ENCODE measurements at regions not wholly inside any gene's neighbourhood (a gene's known extent, or its start where the extent isn't known, plus 50 kb on each side); places are given as distances from the start of the nearest gene placed in this dataset.
A peak's percentile ranks its signal among the peaks of the same experiment; 100 is the strongest.

DNA sequence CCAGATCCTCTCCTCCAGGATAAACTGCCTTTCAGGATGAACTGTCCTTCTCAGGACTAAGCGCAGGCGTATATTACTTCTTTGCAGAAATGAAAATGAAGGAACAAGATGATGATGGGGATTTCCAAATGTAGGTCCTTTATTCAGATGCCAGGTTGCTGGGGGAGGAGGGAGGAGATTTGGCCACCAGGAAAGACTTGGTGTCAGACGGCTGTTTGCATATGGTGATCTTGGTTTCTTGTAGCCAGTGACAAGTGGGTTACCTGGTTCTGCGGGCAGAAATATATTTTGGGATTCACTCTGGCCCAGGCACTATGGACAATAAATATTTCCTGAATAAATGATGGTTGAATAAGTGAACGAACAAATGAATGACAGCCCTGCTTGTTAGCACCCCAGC is 243.4 kb downstream of the MIAT start:
- H3K27ac ChIP-seq (ENCODE audit: low read depth in 2 of 2, low read length in 2 of 2), result no peak overlapping the region
- no peak for DNase-seq
- no peak for TF ChIP-seq CTCF (IDR thresholded peaks at IDR 0.05; ENCODE audit: borderline replicate concordance, extremely low read depth, insufficient read depth)
- H3K9me3 ChIP-seq (ENCODE audit: control insufficient read depth in 2 of 3, insufficient read depth in 1 of 3, low read length in 3 of 3), result peaks cover 0 to 4% (median 0%) of the 10 kb centered on the region in 3 donors
- H3K4me3 ChIP-seq (ENCODE audit: low read length in 3 of 3), result no peak overlapping the region
- H3K36me3 ChIP-seq (ENCODE audit: control insufficient read depth in 2 of 3, insufficient read depth in 3 of 3, low read length in 3 of 3), result no peaks in the 10 kb centered on the region
- FAIRE-seq, result no peak
- intact Hi-C loops (cut with DNase I), result no loop called here
- H3K27me3 ChIP-seq (ENCODE audit: control insufficient read depth, insufficient read depth, low read length), result peaks cover 3% of the 10 kb centered on the region
- no peak overlapping the region for H3K9ac ChIP-seq (ENCODE audit: low read length in 3 of 3)
- peaks cover 0 to 3% (median 0%) of the 10 kb centered on the region in 3 donors for H3K4me1 ChIP-seq (ENCODE audit: control insufficient read depth in 2 of 3, insufficient read depth in 2 of 3, low read depth in 1 of 3, low read length in 3 of 3)

- DNase-seq, result peak in 1 of 5 donors; percentile 67
- H3K27ac ChIP-seq (ENCODE audit: low read depth in 2 of 2, low read length in 2 of 2), result no peak overlapping the region
- H3K4me1 ChIP-seq (ENCODE audit: control insufficient read depth in 2 of 3, insufficient read depth in 2 of 3, low read depth in 1 of 3, low read length in 3 of 3), result peaks cover 0 to 3% (median 0%) of the 10 kb centered on the region in 3 donors
- FAIRE-seq, result no peak
- peaks cover 0 to 4% (median 0%) of the 10 kb centered on the region in 3 donors for H3K9me3 ChIP-seq (ENCODE audit: control insufficient read depth in 2 of 3, insufficient read depth in 1 of 3, low read length in 3 of 3)
- intact Hi-C loops (cut with DNase I), result no loop called here
- peaks cover 3% of the 10 kb centered on the region for H3K27me3 ChIP-seq (ENCODE audit: control insufficient read depth, insufficient read depth, low read length)
- no peak overlapping the region for H3K4me3 ChIP-seq (ENCODE audit: low read length in 3 of 3)
- no peak for TF ChIP-seq CTCF (IDR thresholded peaks at IDR 0.05; ENCODE audit: borderline replicate concordance, extremely low read depth, insufficient read depth)
- H3K9ac ChIP-seq (ENCODE audit: low read length in 3 of 3), result no peak overlapping the region
- H3K36me3 ChIP-seq (ENCODE audit: control insufficient read depth in 2 of 3, insufficient read depth in 3 of 3, low read length in 3 of 3), result no peaks in the 10 kb centered on the region
Measured at GRCh38 chr22:26901198-26901816, 243.9 kb downstream of the MIAT start.

DNA sequence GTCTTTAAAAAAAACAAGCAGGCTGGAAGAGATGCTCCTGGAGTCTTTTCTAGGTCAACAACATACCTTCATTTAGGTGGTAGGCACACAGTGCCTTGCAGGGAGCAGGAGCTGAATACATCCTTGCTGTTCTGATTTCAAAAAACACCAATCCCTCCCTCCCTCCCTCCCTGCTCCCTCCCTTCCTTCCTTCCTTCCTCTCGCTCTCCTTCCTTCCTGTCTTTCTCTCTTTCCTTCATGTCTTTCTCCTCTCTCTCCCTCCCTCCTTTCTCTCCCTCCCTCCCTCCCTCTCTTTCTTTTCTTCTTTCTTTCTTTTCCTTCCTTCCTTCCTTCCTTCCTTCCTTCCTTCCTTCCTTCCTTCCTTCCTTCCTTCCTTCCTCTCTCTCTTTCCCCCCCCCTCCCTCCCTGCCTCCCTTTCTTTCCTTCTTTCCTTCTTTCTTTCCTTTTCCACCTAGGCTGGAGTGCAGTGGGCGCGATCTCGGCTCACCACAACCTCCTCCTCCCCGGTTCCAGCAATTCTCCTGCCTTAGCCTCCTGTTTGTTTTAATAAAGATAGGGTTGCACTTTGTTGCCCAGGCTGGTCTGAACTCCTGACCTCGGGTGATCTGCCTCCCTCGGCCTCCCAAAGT is 245.1 kb downstream of the MIAT start:
- peaks cover 0 to 3% (median 0%) of the 10 kb centered on the region in 3 donors for H3K4me1 ChIP-seq (ENCODE audit: control insufficient read depth in 2 of 3, insufficient read depth in 2 of 3, low read depth in 1 of 3, low read length in 3 of 3)
- no peak overlapping the region for H3K4me3 ChIP-seq (ENCODE audit: low read length in 3 of 3)
- intact Hi-C loops (cut with DNase I), result no loop called here
- DNase-seq (no peak), FAIRE-seq (no peak)
- H3K9ac ChIP-seq (ENCODE audit: low read length in 3 of 3), result no peak overlapping the region
- peaks cover 0 to 4% (median 0%) of the 10 kb centered on the region in 3 donors for H3K9me3 ChIP-seq (ENCODE audit: control insufficient read depth in 2 of 3, insufficient read depth in 1 of 3, low read length in 3 of 3)
- no peak overlapping the region for H3K27ac ChIP-seq (ENCODE audit: low read depth in 2 of 2, low read length in 2 of 2)
- TF ChIP-seq CTCF (IDR thresholded peaks at IDR 0.05; ENCODE audit: borderline replicate concordance, extremely low read depth, insufficient read depth), result no peak
- peaks cover 3% of the 10 kb centered on the region for H3K27me3 ChIP-seq (ENCODE audit: control insufficient read depth, insufficient read depth, low read length)
- no peaks in the 10 kb centered on the region for H3K36me3 ChIP-seq (ENCODE audit: control insufficient read depth in 2 of 3, insufficient read depth in 3 of 3, low read length in 3 of 3)

Measured in kidney (tissue), 13 donors.